Hematopoietic multipotent progenitor cell treated with erythropoietin and hydrocortisone succinate and interleukin-3 and kit ligand, for 8 days (in vitro differentiated cells): ENCODE measurements at regions not wholly inside any gene's neighbourhood (a gene's known extent, or its start where the extent isn't known, plus 50 kb on each side); places are given as distances from the start of the nearest gene placed in this dataset.

Experiments
- DNase-seq: peaks from one replicate; pipeline ENCODE4 v3.0.0-alpha.2; 2015

GRCh38 chr14:60349663-60350365 is 100.8 kb downstream of the PPM1A start:
- peak; percentile 61 for DNase-seq

DNA sequence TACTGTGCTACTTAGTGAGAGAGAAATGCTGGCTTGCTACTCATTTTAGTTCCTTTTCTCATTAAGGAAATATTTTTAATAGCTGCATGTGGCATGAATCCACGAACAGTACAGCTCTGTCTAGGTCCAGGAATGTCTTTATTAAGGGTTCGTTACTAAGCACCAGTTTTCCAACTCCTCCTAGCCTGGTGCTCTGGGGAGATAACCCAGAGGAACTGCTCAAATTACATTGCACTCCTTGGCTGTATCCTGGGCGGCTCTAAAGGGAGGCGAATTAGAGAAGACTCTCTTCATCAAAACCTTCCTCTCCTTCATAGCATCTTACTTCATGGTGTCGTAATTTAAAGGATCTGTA is 101.3 kb downstream of the PPM1A start:
- DNase-seq, result no peak

DNA sequence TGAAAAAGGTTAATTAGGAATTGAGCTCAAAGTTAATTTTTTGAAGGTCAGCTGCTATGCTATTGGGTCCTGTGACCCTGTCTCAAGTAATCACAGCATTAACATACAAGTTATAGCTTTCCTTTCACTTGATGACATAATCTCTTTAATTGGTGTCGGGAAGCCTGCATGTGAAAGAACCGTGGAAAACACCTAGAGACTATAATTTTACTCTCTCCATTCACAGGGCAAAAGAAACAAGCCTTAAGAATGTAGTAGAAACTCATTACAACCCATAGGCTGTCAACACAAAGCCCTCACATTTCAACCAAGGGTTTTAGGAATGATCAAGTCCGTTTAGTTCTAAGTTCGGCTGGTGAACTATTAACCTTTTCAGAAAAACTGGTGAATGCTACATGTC is 104.4 kb downstream of the PPM1A start:
- DNase-seq, result no peak

DNA sequence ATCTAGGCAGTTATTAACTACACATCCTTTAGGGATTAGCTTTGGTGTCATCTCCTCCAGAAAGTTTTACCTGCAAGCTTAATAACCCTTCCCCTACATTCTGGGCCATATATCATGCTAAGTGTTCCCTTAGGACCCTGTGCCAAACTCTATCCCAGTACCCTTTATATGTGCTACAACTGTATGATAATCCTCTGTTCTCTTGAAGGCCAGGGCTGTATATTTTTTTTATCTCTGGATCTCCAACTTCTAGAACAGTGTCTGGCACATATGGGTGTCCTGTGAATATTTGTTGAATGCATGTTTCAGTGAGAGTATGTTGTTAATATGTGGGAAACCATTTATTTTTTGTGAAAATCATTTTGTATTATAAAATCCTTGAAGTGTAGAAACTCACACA is 106.7 kb downstream of the PPM1A start:
- DNase-seq, result no peak

- DNase-seq, result no peak
These were observed 107.4 kb downstream of the PPM1A start for GRCh38 chr14:60356386-60356785.

- DNase-seq, result no peak
These were observed 108.0 kb downstream of the PPM1A start for GRCh38 chr14:60356906-60357550.

DNA sequence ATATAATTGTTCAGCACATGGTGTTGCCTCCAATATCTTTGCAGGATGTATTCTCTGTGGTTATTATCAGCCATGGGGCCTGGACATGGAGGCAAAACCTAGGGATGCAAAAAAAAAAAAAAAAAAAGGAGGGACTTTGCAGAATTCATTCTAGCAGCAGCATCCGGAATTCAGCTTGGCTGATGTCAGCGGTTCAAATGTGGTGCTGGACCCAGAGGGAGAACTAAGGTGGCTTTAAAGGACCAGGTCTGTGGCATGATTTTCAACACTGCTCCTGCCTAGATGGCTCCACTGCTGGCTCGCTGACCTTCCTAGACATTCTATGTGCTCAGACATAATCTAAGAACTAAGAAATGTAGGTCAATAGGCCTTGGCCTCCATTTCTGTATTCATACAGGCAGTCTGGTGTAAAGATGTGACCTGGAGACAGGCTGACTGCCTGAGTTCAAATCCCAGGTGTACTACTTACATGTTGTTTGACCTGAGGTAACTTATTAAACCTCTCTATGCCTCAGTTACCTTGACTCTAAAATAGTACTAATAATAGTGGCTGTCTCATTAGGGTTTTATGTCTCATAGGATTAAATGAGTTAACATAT is 108.6 kb downstream of the PPM1A start:
- no peak for DNase-seq

DNA sequence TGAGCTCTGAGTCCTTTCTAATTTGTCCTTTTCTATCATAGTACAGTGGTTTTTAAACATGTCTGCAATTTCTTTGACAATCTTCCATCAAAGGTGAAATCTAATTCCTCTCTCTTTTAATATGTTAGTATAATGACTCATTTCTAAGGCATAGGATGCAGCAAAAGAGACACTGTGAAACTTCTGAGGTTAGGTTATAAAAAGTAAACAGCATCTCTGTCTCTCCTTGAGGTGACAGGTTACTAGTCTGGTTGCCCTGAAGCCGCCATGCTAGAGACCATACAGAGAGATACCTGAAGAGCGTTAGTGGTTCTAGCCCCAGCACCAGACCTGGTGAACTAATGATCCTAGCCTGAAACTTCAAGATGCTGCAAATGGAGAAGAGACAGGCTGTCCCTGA is 114.3 kb downstream of the PPM1A start:
- DNase-seq, result no peak

GRCh38 chr14:60363687-60364086 is 114.7 kb downstream of the PPM1A start:
- DNase-seq, result no peak

GRCh38 chr14:60381909-60382308 is 104.0 kb downstream of the C14orf39 start:
- no peak for DNase-seq
